ENCODE measurements at regions not wholly inside any gene's neighbourhood (a gene's known extent, or its start where the extent isn't known, plus 50 kb on each side); places are given as distances from the start of the nearest gene placed in this dataset.

DNA sequence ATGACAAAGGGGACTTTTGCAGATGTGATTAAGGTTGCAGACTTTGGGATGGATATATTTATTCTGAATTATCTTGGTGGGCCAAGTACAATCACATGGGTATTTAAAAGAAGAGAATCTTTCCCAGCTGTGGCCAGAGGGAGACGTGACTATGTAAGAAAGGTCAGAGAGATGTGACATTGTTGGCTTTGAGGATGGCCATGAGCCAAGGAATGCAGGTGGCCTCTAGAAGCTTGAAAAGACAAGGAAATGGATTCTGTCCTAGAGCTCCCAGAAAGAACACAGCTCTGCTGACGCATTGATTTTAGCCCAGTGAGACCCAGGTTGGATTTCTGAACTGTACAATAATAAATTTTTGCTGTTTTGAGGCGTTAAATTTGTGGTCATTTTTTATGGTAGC, 616.0 kb upstream of the TBL1XR1 start:
- TF ChIP-seq ZFX (IDR thresholded peaks at IDR 0.05) = no peak
- TF ChIP-seq, protein P1, sequence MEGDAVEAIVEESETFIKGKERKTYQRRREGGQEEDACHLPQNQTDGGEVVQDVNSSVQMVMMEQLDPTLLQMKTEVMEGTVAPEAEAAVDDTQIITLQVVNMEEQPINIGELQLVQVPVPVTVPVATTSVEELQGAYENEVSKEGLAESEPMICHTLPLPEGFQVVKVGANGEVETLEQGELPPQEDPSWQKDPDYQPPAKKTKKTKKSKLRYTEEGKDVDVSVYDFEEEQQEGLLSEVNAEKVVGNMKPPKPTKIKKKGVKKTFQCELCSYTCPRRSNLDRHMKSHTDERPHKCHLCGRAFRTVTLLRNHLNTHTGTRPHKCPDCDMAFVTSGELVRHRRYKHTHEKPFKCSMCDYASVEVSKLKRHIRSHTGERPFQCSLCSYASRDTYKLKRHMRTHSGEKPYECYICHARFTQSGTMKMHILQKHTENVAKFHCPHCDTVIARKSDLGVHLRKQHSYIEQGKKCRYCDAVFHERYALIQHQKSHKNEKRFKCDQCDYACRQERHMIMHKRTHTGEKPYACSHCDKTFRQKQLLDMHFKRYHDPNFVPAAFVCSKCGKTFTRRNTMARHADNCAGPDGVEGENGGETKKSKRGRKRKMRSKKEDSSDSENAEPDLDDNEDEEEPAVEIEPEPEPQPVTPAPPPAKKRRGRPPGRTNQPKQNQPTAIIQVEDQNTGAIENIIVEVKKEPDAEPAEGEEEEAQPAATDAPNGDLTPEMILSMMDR (conservative IDR thresholded peaks at IDR 0.05) = no peak; the same call in 1 of the 2 replicates
- H3K27ac ChIP-seq = peak overlapping the region; percentile 90; the same call in 1 of the 2 replicates

DNA sequence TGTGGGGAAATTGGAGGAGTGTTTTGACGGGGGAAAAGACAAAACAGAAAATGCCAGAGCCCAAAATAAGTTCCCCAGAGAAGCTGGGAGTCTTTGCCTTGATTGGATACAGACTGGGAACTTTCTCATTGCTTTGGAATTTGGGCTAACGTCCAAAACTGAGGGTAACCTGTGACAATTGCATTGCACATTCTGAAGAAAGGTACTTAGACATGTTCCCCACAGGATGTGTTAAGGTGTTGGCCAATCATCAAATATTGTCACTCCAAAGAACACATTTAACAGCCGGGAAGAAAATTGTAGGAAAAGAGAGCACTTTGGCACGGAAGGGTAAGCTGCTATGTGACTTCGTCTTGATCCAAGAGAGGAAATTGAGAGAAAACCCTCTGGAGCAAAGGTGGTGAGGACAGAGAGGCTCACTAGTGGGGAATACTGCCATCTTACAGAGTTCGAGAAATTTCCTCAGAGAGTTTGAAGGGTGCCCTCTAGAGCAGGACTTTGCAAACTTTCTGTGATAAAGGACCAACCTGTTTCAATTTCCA, 619.5 kb upstream of the TBL1XR1 start:
- TF ChIP-seq ZFX (IDR thresholded peaks at IDR 0.05) = no peak
- TF ChIP-seq, protein P1 (conservative IDR thresholded peaks at IDR 0.05) = peak; percentile 24
- H3K27ac ChIP-seq = no peak overlapping the region; the same call in 1 of the 2 replicates

DNA sequence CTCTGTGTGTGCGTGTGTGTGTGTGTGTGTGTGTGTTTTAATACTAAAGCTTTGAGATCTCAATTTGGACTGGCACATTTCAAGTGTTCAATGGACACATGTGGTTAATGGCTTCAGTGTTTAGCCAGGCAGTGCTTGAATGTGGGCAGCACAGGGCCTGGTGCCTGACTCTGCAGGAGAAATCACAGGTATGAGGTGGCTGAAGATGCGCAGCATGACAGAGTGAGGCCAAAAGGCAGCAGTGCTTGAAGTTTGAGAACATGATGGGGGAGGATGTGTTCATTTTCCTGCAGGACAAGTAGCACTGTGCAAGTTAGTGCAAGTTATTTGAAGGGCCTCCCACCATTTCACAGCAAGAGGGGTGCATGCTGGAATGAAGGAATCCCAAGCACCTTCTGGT, 620.5 kb upstream of the TBL1XR1 start:
- H3K27ac ChIP-seq = peak overlapping the region; percentile 9; the same call in 1 of the 2 replicates
- no peak for TF ChIP-seq ZFX (IDR thresholded peaks at IDR 0.05)
- TF ChIP-seq, protein P1 (conservative IDR thresholded peaks at IDR 0.05) = no peak

DNA sequence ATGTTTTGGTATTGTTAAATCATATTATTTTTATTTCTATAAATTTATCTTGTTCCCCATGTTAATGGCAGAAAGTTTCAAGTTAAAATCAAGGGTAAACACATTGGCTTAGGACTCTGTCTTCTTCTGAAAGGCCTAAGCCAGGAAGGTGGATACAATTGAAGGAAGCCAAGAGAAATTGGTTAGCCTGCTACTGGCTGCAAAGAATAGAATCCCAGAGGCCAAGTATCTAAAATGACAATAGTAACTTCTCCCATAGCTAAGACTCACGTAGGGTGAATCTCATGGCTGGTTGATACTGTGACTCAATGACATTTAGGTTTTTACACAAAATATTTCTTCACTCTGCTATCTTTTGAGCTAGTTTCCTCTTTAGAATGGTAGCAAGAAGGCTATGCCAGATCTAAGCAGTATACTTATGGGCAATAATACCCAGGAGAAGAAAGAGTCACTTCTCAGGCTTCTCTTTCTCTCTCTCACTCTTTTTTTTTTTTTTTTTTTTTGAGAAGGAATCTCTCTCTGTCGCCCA, 621.5 kb upstream of the TBL1XR1 start:
- H3K27ac ChIP-seq = no peak overlapping the region
- TF ChIP-seq ZFX (IDR thresholded peaks at IDR 0.05) = no peak
- TF ChIP-seq, protein P1 (conservative IDR thresholded peaks at IDR 0.05) = no peak

DNA sequence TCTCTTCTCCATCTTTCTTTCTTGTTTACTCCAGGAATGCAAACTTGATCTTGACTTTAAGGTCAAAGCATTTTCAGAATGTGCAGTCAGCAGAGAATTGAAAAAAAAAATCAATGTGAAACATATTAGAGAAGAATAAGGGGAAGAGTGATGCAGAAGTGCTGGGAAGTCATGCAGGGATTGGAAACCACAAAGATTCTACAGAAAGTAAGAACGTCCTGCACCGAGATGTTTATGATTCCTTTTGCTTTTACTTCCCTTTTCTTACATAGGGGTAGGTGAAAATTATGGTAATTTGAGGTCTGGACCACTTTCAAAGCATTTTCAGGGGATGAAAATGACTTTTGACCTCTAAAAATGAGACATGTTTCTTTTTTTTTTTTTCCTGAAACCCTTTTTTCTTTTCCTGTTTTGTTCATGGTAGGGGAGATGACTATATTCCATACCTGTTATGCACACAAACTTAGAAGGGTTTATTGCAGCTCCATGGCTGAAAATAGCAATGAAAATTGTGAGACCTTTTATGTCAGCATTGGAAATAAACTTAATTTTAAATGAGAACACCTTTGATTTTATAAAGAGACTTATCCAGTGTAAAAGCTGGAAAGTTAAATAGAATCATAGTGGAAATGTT, 623.5 kb upstream of the TBL1XR1 start:
- no peak overlapping the region for H3K27ac ChIP-seq
- no peak for TF ChIP-seq ZFX (IDR thresholded peaks at IDR 0.05)
- TF ChIP-seq, protein P1 (conservative IDR thresholded peaks at IDR 0.05) = no peak; the same call in 1 of the 2 replicates

DNA sequence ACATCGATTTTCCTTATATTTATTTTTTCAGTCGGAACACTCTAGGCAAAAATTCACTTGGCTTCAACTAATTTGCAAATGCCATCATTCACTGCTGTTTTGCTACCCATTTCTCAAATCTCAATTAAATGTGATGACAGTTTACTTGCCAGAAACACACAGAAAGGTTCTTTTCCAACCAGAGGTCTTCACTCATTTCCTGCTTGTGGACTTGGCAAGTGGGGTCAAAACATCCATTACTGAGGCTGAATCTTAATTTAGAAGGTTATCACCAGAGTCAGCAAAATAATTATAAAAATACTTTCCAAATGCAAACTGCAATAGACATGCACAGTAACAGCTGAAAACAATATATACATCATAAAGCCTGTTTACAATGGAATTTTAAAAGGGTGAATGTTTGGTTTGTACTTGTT, 625.4 kb upstream of the TBL1XR1 start:
- no peak for TF ChIP-seq ZFX (IDR thresholded peaks at IDR 0.05)
- TF ChIP-seq, protein P1 (conservative IDR thresholded peaks at IDR 0.05) = no peak
- H3K27ac ChIP-seq = no peak overlapping the region

DNA sequence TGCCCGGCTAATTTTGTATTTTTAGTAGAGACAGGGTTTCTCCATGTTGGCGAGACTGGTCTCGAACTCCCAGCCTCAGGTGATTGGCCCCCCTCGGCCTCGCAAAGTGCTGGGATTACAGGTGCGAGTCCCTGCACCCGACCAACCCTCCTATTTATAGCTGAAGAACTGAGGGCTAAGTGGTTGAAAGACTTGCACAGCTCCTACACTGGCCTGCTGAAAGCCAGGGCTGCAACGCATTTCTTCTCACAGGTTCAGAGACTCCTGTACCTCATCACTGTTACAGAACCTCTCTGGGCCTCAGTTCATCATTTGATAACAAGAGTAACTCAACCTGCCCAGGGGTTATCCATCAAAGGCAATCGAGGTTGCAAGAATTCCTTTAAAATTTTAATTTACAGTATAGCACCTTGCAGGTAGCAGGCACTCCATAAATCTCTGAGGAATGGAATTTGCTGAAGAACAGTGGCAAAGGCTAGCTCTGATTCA, 626.5 kb upstream of the TBL1XR1 start:
- no peak overlapping the region for H3K27ac ChIP-seq
- TF ChIP-seq, protein P1 (conservative IDR thresholded peaks at IDR 0.05) = no peak
- TF ChIP-seq ZFX (IDR thresholded peaks at IDR 0.05) = no peak

Data from C4-2B (cell line).